Ovary (tissue), 3 donors: ENCODE measurements at regions not wholly inside any gene's neighbourhood (a gene's known extent, or its start where the extent isn't known, plus 50 kb on each side); places are given as distances from the start of the nearest gene placed in this dataset.

Experiments used
- EP300 ChIP-seq: sonication (generic); formaldehyde crosslinking; IDR thresholded peaks from one replicate; pipeline ENCODE4 v1.6.1; 2017; ENCODE audit warnings: antibody characterized with exemption
- POLR2A ChIP-seq: fragments of 450-650 bp; IDR thresholded peaks from one replicate; pipeline ENCODE4 v1.6.1; 2017; ENCODE audit warnings: antibody characterized with exemption, mild to moderate bottlenecking, moderate library complexity
- TF ChIP-seq, protein P1 (sequence below), 3 donors: fragments of 450-650 bp in 2 of 3; fragments of 200-600 bp in 1 of 3; IDR thresholded peaks; one replicate each; pipeline versions ENCODE4 v1.5.1 to v1.8.0; 2016 to 2022; ENCODE audit warnings: antibody characterized with exemption in 3 of 3, mild to moderate bottlenecking in 1 of 3
- donor health status: DM: no; HTN: no; CAD: no.

DNA sequence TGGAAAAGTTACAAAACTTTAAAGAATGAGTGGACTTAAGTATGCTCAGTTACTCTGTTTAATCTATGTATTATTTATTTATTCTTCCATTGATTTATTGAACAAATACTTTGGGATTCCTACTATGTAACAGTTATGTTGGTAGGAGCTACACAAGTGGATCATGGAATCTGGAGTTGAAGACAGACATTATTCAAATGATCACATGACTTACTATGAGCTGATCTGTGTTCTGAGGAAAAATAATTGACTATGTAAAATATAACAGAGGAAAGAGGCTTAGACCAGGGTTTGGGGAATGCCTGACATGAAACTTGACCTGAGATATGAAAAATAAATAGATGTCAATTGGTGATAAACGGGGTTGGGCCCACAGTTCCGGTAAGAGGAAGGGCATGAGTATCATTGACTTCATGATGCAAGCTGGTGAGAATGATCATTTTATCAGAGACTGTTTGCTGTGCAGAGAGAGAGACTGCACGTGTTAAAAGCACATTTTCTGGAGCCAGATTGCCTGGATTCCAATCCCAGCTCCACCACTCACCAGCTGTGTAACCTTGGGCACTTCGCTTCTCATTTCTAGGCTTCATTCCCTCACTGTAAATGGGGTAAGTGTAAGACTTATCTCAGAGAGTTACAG is 179.0 kb downstream of the SPCS3 start:
- TF ChIP-seq, protein P1, sequence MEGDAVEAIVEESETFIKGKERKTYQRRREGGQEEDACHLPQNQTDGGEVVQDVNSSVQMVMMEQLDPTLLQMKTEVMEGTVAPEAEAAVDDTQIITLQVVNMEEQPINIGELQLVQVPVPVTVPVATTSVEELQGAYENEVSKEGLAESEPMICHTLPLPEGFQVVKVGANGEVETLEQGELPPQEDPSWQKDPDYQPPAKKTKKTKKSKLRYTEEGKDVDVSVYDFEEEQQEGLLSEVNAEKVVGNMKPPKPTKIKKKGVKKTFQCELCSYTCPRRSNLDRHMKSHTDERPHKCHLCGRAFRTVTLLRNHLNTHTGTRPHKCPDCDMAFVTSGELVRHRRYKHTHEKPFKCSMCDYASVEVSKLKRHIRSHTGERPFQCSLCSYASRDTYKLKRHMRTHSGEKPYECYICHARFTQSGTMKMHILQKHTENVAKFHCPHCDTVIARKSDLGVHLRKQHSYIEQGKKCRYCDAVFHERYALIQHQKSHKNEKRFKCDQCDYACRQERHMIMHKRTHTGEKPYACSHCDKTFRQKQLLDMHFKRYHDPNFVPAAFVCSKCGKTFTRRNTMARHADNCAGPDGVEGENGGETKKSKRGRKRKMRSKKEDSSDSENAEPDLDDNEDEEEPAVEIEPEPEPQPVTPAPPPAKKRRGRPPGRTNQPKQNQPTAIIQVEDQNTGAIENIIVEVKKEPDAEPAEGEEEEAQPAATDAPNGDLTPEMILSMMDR (IDR thresholded peaks at IDR 0.05): no peak
- no peak for TF ChIP-seq EP300
- no peak for TF ChIP-seq POLR2A
